Mesodermal cell (in vitro differentiated cells): ENCODE measurements at regions not wholly inside any gene's neighbourhood (a gene's known extent, or its start where the extent isn't known, plus 50 kb on each side); places are given as distances from the start of the nearest gene placed in this dataset.

Experiments used
- H3K27ac ChIP-seq: 2 replicates; pipeline ENCODE4 v1.7.0; 2013; ENCODE audit warnings: mild to moderate bottlenecking, low read depth, low read length, moderate library complexity; ENCODE audit not compliant: severe bottlenecking
- H3K36me3 ChIP-seq: 2 replicates; pipeline ENCODE4 v1.7.1; 2013; ENCODE audit warnings: mild to moderate bottlenecking, low read length, moderate library complexity; ENCODE audit not compliant: control insufficient read depth, insufficient read depth
- H3K4me1 ChIP-seq: one replicate; pipeline ENCODE4 v1.7.1; 2013; ENCODE audit warnings: mild to moderate bottlenecking, low read length; ENCODE audit not compliant: insufficient read depth, control insufficient read depth, poor library complexity, severe bottlenecking
- H3K4me3 ChIP-seq: 2 replicates; pipeline ENCODE4 v1.7.0; 2013; ENCODE audit warnings: low read length, control low read depth, mild to moderate bottlenecking; ENCODE audit not compliant: insufficient read depth, poor library complexity, severe bottlenecking; ENCODE audit errors: extremely low read depth
- H3K9me3 ChIP-seq: 2 replicates; pipeline ENCODE4 v1.7.1; 2013; ENCODE audit warnings: mild to moderate bottlenecking, low read length, moderate library complexity; ENCODE audit not compliant: control insufficient read depth
- WGBS, 2 experiments: methylation state at CpG; one replicate each; pipeline ENCODE4 v1.1.5; 2013; ENCODE audit warnings: missing lambda C conversion rate in 2 of 2; ENCODE audit not compliant: insufficient coverage in 2 of 2; 5-methylcytosine and 5-hydroxymethylcytosine counted together

- WGBS, 2 experiments, result 38 to 43% methylated on average over 1 of the region's 3 CpGs
- H3K27ac ChIP-seq, result no peak overlapping the region
Observed at GRCh38 chr20:57008217-57008616, 258.2 kb downstream of the BMP7 start.

GRCh38 chr20:57009355-57009754 lies 257.1 kb downstream of the BMP7 start:
- H3K4me1 ChIP-seq, result peaks cover 22% of the 10 kb centered on the region
- 85 to 95% methylated on average over 3 of the region's 3 CpGs for WGBS, 2 experiments
- no peak overlapping the region for H3K27ac ChIP-seq
- no peak overlapping the region for H3K4me3 ChIP-seq
- no peaks in the 10 kb centered on the region for H3K9me3 ChIP-seq
- H3K36me3 ChIP-seq, result no peaks in the 10 kb centered on the region

More at GRCh38 chr20:57008217-57008616, 258.2 kb downstream of the BMP7 start:
- Histone ChIP-seq H3K4me3 (no peak overlapping the region), H3K4me1 (peaks cover 21% of the 10 kb centered on the region), H3K36me3 (no peaks in the 10 kb centered on the region), H3K9me3 (no peaks in the 10 kb centered on the region)

DNA sequence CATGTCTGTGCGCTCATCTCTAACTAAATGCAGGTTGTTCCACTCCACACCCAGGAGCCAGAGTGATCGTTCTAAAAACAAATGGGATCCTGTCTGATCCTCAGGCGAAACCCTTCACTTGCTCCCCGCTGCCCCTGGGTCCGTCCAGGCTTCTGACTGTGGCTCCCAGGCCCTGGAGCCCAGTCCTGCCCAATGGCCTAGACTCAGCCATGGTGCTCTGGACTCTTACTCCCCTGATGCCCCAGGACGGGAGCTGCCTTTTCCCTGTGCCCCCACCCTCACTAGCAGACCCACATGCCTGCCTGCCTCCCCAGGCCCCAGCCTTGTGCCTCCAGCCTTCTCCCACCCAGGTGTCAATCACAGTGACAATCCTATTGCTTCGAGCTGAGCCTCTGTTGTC lies 256.7 kb downstream of the BMP7 start:
- H3K36me3 ChIP-seq, result no peaks in the 10 kb centered on the region
- H3K9me3 ChIP-seq, result no peaks in the 10 kb centered on the region
- H3K4me1 ChIP-seq, result peaks cover 22% of the 10 kb centered on the region
- no peak overlapping the region for H3K4me3 ChIP-seq
- no peak overlapping the region for H3K27ac ChIP-seq
- 82 to 96% methylated on average over 6 to 7 of the region's 7 CpGs for WGBS, 2 experiments

DNA sequence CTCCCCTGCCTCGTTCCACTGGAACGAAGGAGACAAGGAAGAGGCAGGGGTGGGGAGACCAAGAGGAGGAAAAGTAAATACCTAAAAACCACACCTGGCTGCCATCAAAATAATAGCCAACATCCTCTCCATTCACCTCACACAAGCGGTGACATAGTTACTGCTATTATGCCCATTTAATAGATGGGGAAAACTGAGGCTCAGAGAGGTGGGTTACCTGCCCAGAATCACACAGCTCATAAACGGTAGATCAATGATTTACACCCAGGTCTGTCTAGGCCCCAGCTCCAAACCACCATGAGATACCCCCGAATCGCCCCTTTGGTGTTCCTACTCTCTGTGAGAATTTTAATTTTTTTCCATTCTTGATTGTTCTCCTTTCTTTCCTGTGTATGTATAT lies 253.8 kb downstream of the BMP7 start:
- H3K27ac ChIP-seq, result no peak overlapping the region
- WGBS, 2 experiments, result 71 to 86% methylated on average over 1 to 3 of the region's 6 CpGs

GRCh38 chr20:57013217-57013616 lies 253.2 kb downstream of the BMP7 start:
- H3K4me1 ChIP-seq, result peaks cover 6% of the 10 kb centered on the region
- H3K27ac ChIP-seq, result no peak overlapping the region
- no peaks in the 10 kb centered on the region for H3K36me3 ChIP-seq
- H3K4me3 ChIP-seq, result no peak overlapping the region
- no peaks in the 10 kb centered on the region for H3K9me3 ChIP-seq
- no CpG with 5 or more reads among the region's 1 CpG for WGBS, 2 experiments

More for the DNA sequence above, 253.8 kb downstream of the BMP7 start:
- Histone ChIP-seq H3K9me3 (no peaks in the 10 kb centered on the region), H3K36me3 (no peaks in the 10 kb centered on the region), H3K4me1 (peaks cover 9% of the 10 kb centered on the region), H3K4me3 (no peak overlapping the region)

- Histone ChIP-seq H3K27ac (no peak overlapping the region), H3K36me3 (no peaks in the 10 kb centered on the region), H3K4me3 (no peak overlapping the region), H3K4me1 (peaks cover 2% of the 10 kb centered on the region), H3K9me3 (no peaks in the 10 kb centered on the region)
- WGBS, 2 experiments, result 6 to 11% methylated on average over 19 of the region's 19 CpGs
Observed at GRCh38 chr20:57013741-57014140, 252.7 kb downstream of the BMP7 start.

- Histone ChIP-seq H3K4me3 (no peak overlapping the region), H3K27ac (no peak overlapping the region), H3K9me3 (peaks cover 9% of the 10 kb centered on the region), H3K36me3 (no peaks in the 10 kb centered on the region), H3K4me1 (no peaks in the 10 kb centered on the region)
- WGBS, 2 experiments, result 82 to 93% methylated on average over 2 to 5 of the region's 9 CpGs
Observed at GRCh38 chr20:57020364-57020763, 246.1 kb downstream of the BMP7 start.

GRCh38 chr20:57022306-57022705 lies 244.1 kb downstream of the BMP7 start:
- Histone ChIP-seq H3K4me1 (no peaks in the 10 kb centered on the region), H3K27ac (no peak overlapping the region), H3K9me3 (peaks cover 9% of the 10 kb centered on the region), H3K36me3 (no peaks in the 10 kb centered on the region), H3K4me3 (no peak overlapping the region)
- 28 to 42% methylated on average over 5 of the region's 6 CpGs for WGBS, 2 experiments

- Histone ChIP-seq H3K4me3 (no peak overlapping the region), H3K4me1 (no peaks in the 10 kb centered on the region), H3K9me3 (peaks cover 9% of the 10 kb centered on the region), H3K27ac (no peak overlapping the region), H3K36me3 (no peaks in the 10 kb centered on the region)
- WGBS, 2 experiments, result no CpG with 5 or more reads among the region's 2 CpGs
Observed at GRCh38 chr20:57023007-57023406, 243.4 kb downstream of the BMP7 start.

DNA sequence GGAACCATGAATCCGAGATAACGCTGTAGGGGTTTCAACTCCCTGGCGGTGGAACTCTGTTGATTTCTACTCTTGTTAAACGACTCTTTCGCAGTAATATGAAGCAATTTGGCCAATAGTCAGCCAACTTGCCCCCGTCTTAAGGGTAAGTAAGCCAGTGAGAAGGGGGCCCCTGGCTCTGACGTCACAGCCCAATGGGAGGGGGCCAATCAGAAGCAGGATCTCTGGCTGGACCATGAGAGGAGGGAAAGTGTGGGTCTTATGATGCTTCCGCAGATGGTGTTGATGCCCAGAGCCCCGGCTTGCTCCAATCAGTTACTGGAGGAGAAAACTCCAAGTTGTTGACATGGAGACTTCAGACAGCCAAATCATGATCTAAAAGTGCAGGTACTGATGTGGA lies 242.4 kb downstream of the BMP7 start:
- peaks cover 9% of the 10 kb centered on the region for H3K9me3 ChIP-seq
- no peak overlapping the region for H3K27ac ChIP-seq

DNA sequence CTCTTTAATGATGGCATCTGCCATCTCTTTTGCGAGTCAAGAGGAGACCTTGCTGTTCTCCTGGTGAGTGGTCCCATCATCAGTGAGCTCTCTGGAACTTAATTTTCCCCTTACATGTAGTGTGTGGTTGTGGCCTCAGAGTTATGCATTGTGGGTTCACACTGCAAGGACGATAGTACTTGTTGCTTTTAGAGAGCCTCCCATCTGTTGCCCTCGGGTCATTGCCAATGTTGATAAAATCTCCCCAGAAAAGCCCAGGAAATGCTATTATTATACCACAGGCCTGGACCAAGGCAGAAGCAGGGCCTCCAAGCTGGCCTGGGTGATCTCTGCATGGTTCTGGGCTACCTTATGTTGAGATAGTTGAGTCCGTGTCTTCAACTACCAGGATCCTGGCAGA lies 241.6 kb downstream of the BMP7 start:
- peaks cover 6% of the 10 kb centered on the region for H3K4me1 ChIP-seq
- WGBS, 2 experiments, result 92 to 93% methylated on average over 3 to 4 of the region's 4 CpGs

More for the DNA sequence above, 242.4 kb downstream of the BMP7 start:
- 94 to 97% methylated on average over 9 of the region's 9 CpGs for WGBS, 2 experiments
- no peaks in the 10 kb centered on the region for H3K4me1 ChIP-seq
- H3K4me3 ChIP-seq, result no peak overlapping the region
- H3K36me3 ChIP-seq, result no peaks in the 10 kb centered on the region

More for the DNA sequence above, 241.6 kb downstream of the BMP7 start:
- Histone ChIP-seq H3K4me3 (no peak overlapping the region), H3K9me3 (peaks cover 9% of the 10 kb centered on the region), H3K36me3 (no peaks in the 10 kb centered on the region), H3K27ac (no peak overlapping the region)
